NCI-H1930 (cell line): ENCODE measurements at regions not wholly inside any gene's neighbourhood (a gene's known extent, or its start where the extent isn't known, plus 50 kb on each side); places are given as distances from the start of the nearest gene placed in this dataset.

ENCODE experiments used
- DNase-seq, 2 experiments: peaks; one replicate each; lab custom pipeline; 2025; lab: John Stamatoyannopoulos, UW

GRCh38 chr5:96340357-96340756 is 92.7 kb downstream of the PCSK1 start:
- no peak for DNase-seq

DNA sequence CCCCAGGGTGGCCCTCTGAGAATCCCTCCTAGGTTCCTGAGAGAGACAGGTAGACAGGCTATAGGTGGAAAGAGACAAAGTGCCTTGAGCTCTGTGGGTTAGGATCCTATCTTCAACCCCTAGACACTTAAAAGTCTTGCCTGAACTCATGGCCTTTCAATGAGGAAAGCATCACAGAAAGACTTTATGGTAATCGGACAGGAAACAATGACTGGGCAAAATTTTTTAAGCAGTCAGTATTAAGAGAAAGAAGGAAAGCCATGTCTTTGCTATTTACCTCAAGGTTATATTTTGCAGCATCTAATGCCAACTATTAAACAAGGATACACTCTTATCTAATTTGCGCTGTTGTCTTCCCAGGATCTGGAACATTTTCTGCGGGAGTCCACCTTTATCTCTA is 93.2 kb downstream of the PCSK1 start:
- DNase-seq: no peak

- DNase-seq: no peak
Measured at GRCh38 chr5:96338624-96339415, 94.2 kb downstream of the PCSK1 start.

GRCh38 chr5:96338091-96338490 is 95.0 kb downstream of the PCSK1 start:
- no peak for DNase-seq

DNA sequence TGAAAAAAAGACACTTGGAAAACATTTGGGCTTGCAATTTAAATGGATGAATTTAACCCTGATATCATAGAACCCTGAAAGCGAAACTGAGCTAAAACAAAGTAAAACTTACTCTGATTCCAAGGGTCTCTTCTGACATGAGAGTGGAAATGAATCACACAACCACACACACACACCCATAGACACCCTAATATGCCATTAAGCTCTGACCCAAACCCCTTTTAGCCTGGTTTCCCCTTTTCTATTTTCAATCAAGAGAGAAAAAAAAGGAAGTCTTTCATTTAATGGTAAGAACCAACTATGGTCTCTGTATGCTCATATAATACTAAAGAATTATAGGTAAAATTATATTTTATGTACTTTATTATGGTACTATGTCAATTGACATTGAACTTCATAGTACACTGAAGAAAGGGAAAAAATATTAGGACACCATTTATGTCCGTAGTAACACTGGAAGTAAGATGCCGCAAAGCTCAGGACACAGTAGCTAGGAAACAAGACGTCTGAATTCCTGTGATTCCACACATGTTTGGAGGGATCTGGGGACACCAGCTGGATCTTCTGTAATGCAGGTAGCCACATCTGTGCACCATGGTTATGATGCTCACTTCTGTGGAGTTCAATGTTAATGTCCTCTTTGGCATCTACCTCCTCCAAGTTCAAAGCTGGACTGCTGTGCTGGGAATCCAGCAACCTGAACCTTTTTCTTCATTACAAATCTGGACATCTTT is 95.8 kb downstream of the PCSK1 start:
- DNase-seq: no peak

DNA sequence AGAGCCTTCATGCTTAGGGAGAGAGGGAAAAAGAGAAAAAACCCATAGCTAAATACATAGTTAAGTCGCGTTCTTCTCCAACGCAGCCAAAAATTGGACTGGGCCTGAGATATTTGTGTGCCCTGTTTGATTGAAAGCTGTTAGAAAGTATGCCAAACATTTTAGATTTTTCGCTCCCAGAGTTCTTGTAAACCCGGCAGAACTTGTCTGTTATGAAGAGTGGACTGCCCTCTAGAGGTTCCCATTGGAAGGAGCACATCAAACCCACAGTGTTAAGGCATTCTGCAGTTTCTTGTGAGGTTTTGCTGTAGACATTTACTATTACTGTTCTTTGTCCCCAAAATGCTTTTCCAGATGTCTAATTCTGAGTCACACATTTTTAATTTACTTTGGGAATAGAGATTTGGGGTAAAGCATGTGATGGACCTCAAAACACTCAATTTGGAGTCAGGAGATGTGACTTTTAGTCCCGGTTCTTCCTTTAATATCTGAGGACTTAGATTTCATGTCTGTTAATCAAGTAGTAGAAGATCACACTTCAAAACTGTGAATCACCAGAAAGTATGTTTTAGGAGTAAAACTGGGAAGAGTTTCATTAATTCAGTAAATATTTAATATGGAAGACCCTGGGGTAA is 96.6 kb downstream of the PCSK1 start:
- peak in 1 of 2 experiments; percentile 27 for DNase-seq

- no peak for DNase-seq
Measured at GRCh38 chr5:96335873-96336272, 97.2 kb downstream of the PCSK1 start.

GRCh38 chr5:96333391-96333790 is 99.7 kb downstream of the PCSK1 start:
- no peak for DNase-seq

GRCh38 chr5:96332535-96333366 is 100.3 kb downstream of the PCSK1 start:
- no peak for DNase-seq

DNA sequence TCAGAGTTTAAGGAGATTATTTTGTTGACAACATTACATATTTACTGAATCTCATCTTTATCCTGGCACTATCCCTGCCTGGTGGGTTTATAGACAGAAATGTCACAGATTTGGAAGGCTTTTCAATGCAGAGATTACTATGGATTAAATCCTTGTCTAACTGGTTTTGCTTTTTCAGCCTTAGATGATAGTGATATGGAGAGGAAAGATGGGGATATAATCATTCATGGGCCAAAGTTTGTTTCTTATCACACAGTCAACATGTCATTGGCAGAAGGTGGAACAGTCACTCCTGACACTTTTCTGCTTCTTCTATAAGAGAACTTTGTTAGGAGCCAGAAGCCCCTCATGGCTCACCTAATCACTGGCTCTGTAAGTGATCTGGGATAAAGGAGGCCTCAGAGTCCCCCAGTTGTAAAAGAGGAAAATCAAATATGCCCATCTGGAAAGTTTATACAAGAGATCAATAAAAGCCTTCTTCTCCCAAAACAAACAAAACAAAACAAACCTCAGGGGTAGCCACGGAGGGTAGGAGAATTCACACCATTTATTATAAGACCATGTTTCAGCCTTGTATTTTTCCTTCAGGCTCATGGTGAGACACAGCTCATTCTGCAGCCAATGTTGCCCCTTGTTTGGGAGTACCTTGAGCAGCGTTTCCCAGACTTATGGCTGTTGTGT is 101.2 kb downstream of the PCSK1 start:
- DNase-seq: no peak

- DNase-seq: no peak
Measured at GRCh38 chr5:96331210-96331609, 101.8 kb downstream of the PCSK1 start.

GRCh38 chr5:96330530-96331140 is 102.4 kb downstream of the PCSK1 start:
- no peak for DNase-seq

- no peak for DNase-seq
Measured at GRCh38 chr5:96329886-96330529, 103.0 kb downstream of the PCSK1 start.

DNA sequence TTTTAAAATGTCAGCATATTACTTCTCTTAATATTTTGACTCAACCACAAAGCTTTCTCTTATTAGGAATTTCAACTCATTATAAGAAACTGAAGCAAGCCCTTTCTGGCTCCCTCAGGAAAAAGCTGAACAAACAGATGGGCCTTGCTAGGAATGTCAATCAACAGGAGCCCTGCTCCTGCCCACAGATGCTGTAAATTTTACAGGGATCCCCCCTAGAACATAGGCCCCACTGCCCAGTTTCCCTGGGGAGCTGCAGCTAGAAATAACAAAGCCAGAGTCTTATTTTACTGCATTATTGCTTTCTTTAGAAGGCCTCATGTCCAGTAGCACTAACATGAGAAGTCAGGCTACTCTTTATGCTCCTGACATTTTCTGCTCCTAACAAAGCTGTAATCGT is 103.8 kb downstream of the PCSK1 start:
- no peak for DNase-seq

DNA sequence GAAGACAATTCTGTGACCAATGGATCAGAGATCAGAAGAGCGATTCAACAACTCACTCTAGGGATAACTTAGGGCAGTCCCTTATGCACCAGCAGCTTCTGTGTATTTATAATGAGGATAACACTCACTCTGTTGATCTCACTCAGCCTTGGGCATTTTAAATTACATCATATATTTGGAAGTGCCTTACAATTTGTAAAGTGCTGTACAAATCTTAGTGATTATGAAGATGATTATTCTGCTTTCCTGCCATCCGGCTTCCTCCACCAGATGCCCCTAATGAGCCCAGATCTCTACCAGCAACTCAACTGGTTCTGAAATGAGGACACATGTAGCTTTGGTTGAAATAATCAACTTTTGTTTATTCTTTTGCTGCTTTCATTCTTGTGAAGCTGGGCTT is 105.3 kb downstream of the PCSK1 start:
- no peak for DNase-seq

- DNase-seq: no peak
Measured at GRCh38 chr5:96326902-96327301, 106.1 kb downstream of the PCSK1 start.

GRCh38 chr5:96324708-96325107 is 108.3 kb downstream of the PCSK1 start:
- no peak for DNase-seq

GRCh38 chr5:96322865-96323264 is 110.2 kb downstream of the PCSK1 start:
- DNase-seq: no peak

- DNase-seq: no peak
Measured at GRCh38 chr5:96322217-96322616, 110.8 kb downstream of the PCSK1 start.

GRCh38 chr5:96321345-96321744 is 111.7 kb downstream of the PCSK1 start:
- DNase-seq: no peak

DNA sequence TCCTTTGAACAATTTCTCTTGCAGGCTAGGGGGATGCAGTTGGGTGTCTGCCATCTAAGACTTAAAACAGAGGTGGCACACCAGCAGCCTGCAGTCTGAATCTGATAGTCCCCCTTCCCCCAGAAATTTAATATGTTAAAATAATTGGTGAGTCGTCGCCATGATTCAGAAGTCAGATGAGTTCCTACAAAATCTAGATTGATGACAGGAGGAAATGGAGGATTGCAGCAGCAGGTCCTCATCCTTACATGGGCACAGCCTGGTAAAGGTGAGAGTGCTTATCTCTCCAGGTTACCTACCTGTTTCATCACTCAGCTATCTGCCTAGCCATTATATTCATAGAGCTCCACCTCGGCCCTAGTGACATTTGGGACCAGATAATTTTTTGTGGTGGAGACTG is 112.3 kb downstream of the PCSK1 start:
- no peak for DNase-seq
